ENCODE measurements at regions not wholly inside any gene's neighbourhood (a gene's known extent, or its start where the extent isn't known, plus 50 kb on each side); places are given as distances from the start of the nearest gene placed in this dataset.

GRCh38 chr14:30221546-30221945 lies 293.9 kb upstream of the PRKD1 start:
- 49% methylated on average over 7 of the region's 7 CpGs for WGBS (ENCODE audit: missing lambda C conversion rate)
- POLR2A ChIA-PET: no interaction called here

More at GRCh38 chr14:30221546-30221945, 293.9 kb upstream of the PRKD1 start:
- no peak for ATAC-seq
- no peak for FAIRE-seq
- H3K27ac ChIP-seq: no peak overlapping the region
- H3K9me3 ChIP-seq: no peaks in the 10 kb centered on the region
- no peak for DNase-seq (ENCODE audit: low read depth in 1 of 2, low spot score in 1 of 2)
- no peak overlapping the region for H3K4me2 ChIP-seq
- no peak overlapping the region for H3K4me3 ChIP-seq
- CTCF ChIA-PET: interaction anchor here (1.3 kb wide), 1 partner anchor 673 kb away, joined by 3 read pairs; no protein-coding TSS in a partner anchor
- TF ChIP-seq KDM1A (IDR thresholded peaks at IDR 0.05; ENCODE audit: low read depth) (no peak), HMGXB4 (CRISPR knock-in tag; IDR thresholded peaks at IDR 0.05; ENCODE audit: borderline replicate concordance) (no peak), CHD2 (IDR thresholded peaks at IDR 0.05; ENCODE audit: low read length, partially characterized antibody) (no peak), HEYL (CRISPR knock-in tag; IDR thresholded peaks at IDR 0.05) (no peak), FOSB (CRISPR knock-in tag; IDR thresholded peaks at IDR 0.05) (no peak), MAFK (IDR thresholded peaks at IDR 0.05; ENCODE audit: partially characterized antibody) (no peak), HDAC2 (IDR thresholded peaks at IDR 0.05) (no peak), FOXS1 (CRISPR knock-in tag; IDR thresholded peaks at IDR 0.05) (no peak), RAD21 (conservative IDR thresholded peaks at IDR 0.05 in 1 of 2, IDR thresholded peaks at IDR 0.05 in 1 of 2) (no peak), NR3C1 (IDR thresholded peaks at IDR 0.05) (no peak), ZFP36 (IDR thresholded peaks at IDR 0.05; ENCODE audit: borderline replicate concordance, partially characterized antibody) (no peak), SMC3 (IDR thresholded peaks at IDR 0.05) (no peak), BCL3 (IDR thresholded peaks at IDR 0.05) (no peak), HES2 (IDR thresholded peaks at IDR 0.05) (no peak), JUNB (IDR thresholded peaks at IDR 0.05) (no peak), RARB (CRISPR knock-in tag; IDR thresholded peaks at IDR 0.05) (no peak)
- TF ChIP-seq, protein P1, sequence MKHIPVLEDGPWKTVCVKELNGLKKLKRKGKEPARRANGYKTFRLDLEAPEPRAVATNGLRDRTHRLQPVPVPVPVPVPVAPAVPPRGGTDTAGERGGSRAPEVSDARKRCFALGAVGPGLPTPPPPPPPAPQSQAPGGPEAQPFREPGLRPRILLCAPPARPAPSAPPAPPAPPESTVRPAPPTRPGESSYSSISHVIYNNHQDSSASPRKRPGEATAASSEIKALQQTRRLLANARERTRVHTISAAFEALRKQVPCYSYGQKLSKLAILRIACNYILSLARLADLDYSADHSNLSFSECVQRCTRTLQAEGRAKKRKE (CRISPR knock-in tag; IDR thresholded peaks at IDR 0.05; ENCODE audit: low read depth): no peak
- TF ChIP-seq, protein P2, sequence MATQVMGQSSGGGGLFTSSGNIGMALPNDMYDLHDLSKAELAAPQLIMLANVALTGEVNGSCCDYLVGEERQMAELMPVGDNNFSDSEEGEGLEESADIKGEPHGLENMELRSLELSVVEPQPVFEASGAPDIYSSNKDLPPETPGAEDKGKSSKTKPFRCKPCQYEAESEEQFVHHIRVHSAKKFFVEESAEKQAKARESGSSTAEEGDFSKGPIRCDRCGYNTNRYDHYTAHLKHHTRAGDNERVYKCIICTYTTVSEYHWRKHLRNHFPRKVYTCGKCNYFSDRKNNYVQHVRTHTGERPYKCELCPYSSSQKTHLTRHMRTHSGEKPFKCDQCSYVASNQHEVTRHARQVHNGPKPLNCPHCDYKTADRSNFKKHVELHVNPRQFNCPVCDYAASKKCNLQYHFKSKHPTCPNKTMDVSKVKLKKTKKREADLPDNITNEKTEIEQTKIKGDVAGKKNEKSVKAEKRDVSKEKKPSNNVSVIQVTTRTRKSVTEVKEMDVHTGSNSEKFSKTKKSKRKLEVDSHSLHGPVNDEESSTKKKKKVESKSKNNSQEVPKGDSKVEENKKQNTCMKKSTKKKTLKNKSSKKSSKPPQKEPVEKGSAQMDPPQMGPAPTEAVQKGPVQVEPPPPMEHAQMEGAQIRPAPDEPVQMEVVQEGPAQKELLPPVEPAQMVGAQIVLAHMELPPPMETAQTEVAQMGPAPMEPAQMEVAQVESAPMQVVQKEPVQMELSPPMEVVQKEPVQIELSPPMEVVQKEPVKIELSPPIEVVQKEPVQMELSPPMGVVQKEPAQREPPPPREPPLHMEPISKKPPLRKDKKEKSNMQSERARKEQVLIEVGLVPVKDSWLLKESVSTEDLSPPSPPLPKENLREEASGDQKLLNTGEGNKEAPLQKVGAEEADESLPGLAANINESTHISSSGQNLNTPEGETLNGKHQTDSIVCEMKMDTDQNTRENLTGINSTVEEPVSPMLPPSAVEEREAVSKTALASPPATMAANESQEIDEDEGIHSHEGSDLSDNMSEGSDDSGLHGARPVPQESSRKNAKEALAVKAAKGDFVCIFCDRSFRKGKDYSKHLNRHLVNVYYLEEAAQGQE (IDR thresholded peaks at IDR 0.05): no peak
- TF ChIP-seq, protein P3, sequence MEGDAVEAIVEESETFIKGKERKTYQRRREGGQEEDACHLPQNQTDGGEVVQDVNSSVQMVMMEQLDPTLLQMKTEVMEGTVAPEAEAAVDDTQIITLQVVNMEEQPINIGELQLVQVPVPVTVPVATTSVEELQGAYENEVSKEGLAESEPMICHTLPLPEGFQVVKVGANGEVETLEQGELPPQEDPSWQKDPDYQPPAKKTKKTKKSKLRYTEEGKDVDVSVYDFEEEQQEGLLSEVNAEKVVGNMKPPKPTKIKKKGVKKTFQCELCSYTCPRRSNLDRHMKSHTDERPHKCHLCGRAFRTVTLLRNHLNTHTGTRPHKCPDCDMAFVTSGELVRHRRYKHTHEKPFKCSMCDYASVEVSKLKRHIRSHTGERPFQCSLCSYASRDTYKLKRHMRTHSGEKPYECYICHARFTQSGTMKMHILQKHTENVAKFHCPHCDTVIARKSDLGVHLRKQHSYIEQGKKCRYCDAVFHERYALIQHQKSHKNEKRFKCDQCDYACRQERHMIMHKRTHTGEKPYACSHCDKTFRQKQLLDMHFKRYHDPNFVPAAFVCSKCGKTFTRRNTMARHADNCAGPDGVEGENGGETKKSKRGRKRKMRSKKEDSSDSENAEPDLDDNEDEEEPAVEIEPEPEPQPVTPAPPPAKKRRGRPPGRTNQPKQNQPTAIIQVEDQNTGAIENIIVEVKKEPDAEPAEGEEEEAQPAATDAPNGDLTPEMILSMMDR (IDR thresholded peaks at IDR 0.05): no peak
- peaks cover 11% of the 10 kb centered on the region; the same call in 1 of the 3 replicates for H3K4me1 ChIP-seq
